CD4-positive, alpha-beta T cell treated with Interleukin-12 subunit alpha and Interleukin-12 subunit beta, for 1 hour (primary cell): ENCODE measurements at regions not wholly inside any gene's neighbourhood (a gene's known extent, or its start where the extent isn't known, plus 50 kb on each side); places are given as distances from the start of the nearest gene placed in this dataset.

Experiments used
- DNase-seq: peaks from one replicate; pipeline ENCODE4 v3.0.0-alpha.2; 2020

DNA sequence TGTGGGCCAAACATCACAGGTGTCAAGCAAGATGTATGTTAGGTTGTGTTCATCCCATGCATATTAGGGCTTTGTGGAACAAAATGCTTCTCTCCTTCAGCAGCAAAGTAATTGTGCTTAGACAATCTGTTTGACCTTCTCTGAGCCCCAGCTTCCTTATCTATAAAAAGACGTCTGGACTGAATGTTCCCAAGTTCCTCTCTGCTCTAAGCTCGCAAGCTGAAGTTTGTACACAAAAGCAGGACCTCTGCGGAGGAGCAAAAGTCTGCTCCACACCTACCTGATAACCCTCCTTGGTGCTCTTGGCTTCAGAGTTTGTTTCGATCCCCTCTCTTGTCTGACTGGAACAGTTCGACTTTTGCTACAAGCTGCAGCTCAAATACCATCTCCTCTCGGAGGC is 95.7 kb upstream of the UBL3 start:
- DNase-seq = no peak

DNA sequence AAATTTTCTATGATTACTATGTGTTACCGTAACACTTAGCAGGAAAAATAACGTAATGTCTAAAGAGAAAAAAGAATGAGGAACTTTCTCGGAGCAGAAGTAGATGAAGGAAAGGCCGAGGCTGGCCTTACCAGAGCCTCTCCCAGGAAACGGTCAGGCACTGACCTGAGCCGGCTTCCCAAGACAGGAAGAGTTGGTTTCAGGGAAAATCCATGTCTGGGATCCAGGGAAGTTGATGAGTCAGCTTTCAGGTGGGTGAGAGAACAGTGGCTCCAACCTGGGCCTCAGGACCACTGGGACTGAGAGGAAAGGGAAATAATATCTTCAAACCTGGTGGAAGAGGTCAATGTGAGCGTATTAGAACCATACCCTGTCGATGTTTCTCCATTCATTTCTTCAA is 93.3 kb upstream of the UBL3 start:
- no peak for DNase-seq

DNA sequence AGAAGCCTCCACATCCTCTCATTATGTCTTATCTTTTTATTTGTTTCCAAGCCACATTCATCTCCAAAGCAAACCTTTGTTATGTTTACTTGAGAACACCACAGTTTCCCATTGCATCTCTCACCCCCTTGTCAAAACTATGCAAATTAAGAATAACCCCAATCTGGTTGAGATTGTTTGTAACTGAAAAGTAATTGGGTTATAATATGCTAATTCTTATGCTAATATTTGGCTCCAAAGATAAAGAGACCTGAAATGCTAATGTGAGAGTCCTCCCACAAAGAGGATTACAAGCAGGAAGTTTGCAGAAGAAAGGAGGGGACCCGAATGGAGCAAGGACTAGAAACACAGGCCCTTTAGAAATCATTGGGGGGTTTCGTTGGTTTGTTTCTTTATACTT is 92.9 kb upstream of the UBL3 start:
- no peak for DNase-seq

DNA sequence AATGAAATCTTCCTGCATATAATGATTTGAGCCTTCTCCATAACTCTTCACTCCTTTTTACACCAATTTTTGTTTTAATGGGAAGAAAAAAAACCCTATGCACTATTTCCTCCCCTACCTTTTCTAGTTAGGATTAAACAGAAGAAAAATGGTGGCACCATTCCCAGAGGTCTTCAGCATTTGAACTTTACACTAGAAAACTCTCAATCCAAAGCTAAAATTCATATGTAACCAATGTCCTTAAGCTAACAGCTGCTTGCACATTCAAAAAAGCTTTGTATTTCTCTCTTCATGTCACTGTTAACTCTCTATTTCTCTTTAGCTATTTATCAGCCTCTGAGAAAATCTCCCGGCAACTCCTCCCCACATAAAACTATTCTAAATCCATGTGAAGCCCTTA is 90.3 kb upstream of the UBL3 start:
- no peak for DNase-seq

DNA sequence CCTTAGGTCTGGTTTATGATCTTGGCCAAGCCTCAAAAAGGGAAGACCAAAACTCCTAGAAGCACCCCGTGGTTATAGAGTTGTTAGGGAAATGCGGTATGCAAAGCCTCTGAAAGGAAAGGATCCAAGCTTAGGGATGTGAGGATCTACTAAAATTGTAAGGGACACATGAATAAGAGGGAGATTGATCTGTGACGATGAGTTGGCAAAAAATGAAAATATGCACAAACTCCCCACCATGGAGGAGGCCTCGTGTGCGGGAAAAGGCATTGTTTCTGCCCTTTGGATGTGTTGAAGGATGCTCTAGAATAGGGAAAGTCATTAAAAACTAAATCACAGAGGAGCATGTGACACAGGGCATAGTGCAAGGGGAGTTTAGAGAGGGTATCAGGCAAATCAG is 88.7 kb upstream of the UBL3 start:
- DNase-seq = no peak

DNA sequence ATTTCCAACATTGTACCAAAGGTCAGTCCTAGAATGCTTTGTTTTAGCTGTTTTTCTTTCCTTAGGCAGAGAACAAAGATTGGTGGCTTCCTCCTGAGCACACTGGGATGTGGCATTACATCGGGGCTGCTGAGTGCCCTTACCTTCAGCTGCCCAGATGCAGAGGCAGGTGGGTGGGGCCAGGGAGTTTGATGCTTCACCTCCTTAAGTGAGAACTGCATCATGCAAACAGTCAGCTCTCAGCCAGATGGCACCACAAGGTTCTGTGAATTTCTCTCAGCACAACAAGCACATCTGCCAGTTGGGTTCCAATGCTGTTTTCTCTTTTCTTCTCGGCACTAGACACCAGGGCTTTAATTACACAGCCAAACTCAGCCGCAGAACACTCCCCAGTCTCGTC is 87.4 kb upstream of the UBL3 start:
- DNase-seq = peak; percentile 56

DNA sequence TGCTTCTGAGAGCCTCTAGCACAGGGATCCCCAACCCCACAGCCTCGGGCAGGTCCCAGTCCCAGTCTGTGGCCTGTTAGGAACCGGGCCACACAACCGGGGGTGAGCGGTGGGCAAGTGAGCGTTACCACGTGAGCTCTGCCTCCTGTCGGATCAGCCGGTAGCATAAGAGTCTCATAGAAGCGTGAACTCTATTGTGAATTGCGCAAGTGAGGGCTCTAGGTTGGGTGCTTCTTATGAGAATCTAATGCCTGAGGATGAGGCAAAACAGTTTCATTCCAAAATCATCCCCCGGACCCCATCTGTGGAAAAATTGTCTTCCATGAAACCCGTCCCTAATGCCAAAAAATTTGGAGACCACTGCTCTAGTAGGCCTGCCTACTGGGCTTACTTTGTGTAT is 87.0 kb upstream of the UBL3 start:
- DNase-seq = no peak

DNA sequence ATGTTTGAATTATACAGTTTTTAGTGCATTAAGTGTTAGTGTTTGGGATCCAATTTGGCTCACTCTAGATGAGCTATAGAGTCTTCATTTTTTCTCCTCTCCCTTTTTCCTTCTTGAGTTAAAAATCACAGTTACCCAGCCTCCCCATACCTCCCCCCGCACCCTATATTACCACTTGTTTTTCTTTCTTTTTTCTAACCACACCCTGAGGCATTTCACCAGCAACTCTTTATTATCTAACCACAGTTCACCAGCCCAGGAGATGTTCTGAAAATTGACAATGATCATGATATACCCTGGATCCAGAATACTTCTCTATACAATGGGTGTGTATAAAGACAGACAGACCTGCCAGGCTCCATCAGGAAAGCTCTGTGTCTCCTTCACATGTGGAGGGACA is 86.5 kb upstream of the UBL3 start:
- DNase-seq = peak; percentile 39

DNA sequence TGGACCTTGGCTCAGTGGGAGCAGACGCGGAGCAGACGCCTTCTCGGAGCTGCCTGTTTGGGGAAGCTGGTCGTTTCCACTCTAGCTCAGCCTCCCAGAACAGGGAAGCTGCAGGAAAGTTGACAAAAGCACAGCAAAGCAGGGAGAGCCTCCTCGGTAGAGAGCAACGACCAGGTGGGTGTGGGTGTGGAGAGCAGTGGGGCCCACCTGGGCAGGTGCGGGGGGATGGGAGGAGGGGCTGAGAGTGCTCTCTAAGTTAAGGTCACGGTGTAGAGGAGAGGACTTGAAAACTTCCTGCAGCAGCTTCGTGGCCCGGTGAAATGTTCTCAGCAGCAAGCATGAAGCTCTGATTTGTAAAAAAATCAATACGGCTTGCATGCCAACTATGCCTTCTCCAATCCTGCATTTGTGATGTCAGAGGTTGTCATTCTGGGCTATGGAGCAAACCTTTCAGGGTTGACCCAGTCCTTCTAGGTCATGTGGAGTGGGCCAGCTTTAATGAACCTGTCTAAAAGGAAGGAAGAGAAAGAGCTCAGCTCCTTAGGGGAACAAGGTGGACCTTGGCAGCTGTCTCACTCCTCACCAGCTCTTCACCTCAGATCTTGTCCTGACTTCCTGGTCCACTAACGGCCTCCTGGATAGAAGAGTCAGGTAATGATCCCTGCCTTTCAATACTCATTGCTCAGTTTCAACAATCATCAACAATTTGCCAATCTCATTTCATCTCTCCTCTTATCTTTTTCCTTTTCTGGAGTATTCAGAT is 85.8 kb upstream of the UBL3 start:
- peak; percentile 24 for DNase-seq

DNA sequence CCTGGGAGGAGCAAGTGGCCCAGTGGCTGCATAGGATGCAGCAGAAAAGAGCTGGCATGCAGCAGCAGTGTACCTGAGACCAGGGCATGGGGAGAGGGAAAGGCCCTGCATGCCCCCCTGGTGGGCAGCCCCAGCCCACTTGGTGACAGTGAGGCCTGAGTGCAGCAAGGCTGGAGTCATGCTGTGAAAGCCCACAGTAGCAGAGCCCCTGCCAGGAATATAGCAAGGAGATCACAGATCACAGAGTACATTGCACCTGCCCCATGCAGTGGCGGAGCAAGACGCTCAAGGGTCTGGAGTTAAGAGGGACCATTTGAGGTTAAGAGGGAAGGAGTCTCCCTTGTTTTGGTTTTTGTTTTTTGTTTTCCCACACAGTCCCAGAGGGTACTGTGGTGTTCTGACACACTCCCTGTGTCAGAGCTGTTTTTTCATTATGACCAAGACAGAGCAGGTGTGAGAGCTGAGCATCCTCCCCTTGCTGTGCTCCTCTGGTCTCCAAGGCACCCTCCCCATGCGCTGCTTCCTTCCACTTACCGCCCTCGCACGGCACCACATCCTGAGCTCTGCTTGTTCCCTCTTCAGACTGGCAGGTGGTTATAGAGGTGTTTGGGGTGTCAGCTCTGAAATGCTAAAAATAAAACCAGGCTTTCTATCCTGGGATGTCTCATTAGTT is 85.0 kb upstream of the UBL3 start:
- DNase-seq = peak; percentile 76

DNA sequence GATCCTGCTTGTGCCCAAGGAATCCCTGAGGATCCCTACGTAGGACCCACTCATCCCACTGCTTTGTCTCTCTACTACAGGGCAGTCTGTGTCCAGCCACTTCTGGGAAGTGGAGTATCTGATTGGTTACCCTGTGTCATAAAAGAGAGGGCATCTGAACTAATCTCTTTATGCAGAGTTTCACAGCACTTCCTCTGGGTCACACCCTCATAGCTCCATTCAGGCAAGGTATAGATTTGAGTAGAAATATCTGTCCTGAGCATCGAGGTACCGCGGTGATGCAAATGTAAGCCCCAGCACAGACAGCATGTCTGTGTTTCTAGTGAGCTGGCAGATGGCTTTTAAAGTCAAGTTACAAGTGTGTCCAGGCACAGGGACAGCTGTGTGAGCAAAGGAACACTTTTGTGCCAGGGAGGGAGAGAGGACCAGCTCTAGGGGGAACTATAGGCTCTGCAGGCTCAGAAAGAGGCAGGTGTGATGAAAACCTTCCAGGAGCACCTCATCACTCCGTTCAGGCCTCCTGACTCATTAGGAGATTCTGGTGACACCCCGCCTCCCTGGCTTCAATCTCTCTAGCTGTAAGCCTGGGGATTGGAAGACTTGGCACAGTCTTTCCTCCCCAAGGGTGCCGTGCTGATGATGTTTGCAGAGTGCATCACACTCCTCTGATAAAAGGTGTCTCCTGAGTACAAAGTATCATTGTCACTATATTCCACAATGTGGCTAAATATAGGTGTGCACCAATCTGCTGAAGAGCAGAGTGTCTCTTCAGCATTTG is 84.3 kb upstream of the UBL3 start:
- DNase-seq = no peak

DNA sequence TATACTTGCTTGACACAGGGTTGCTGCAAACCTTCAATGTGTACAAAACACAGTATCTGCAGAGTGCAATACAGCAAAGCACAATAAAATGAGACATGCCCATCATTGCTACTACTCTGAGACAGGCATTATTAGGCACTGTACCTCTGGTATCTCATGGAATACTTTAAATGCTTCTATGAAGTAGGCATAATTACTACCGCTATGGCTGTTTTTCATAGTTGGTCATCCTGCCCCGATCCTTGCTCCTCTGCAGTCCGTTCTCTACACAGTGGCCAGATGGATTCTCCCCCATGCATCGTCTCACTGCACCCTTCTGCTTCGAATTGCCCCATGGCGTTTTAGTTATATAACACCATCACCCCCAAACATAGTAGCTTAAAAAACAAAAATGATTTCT is 83.0 kb upstream of the UBL3 start:
- no peak for DNase-seq

DNA sequence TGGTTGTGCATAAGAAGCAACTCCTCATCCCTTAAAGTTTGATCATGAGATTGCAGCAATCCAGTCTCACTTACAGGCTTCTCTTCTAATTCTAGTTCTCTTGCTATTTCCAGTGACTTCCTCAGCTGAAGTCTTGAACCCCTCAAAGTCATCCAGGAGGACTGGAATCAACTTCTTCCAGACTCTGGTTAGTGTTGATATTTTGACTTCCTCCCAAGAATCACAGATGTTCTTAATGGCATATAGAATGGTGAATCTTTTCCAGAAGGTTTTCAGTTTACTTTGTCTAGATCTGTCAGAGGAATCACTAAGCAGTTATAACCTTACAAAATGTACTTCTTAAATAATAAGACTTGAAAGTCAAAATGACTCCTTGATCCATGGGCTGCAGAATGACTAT is 81.3 kb upstream of the UBL3 start:
- no peak for DNase-seq

DNA sequence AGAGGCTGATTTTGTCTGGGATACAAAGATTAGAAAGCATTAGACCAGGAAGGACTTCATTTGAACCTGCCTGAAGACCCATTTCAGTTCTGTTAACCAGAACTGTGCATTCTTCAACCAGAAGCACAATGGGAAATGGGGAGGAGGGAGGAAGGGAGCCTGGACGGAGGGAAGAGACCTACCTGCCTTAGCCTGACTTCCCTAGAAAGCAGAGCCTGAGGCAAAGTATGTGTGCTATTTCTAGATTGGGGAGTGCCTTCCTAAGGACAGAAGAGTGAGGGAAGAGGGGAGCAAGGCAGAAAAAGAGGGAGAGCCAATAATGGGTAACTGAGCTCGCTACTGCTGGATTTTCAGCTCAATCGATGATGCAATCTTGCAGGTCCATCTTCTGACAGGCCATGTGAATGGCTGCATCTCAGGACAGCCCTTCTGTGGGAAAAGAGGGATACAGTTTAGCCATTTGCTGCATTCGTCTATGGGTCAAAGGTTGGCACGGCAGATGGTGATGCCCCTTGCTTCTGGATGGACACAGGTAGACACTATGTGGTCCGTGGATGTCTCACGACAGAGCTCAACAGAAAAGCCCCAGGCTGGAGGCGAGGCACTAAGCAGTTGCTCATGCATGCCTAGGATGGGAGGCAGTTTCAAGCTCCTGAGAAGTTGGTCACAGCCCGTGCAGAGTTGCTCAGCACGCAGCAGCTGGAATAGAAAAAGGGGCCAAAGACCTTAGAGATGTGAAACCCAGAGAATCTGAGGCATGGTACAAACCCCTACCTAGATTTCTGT is 78.8 kb upstream of the UBL3 start:
- DNase-seq = no peak

DNA sequence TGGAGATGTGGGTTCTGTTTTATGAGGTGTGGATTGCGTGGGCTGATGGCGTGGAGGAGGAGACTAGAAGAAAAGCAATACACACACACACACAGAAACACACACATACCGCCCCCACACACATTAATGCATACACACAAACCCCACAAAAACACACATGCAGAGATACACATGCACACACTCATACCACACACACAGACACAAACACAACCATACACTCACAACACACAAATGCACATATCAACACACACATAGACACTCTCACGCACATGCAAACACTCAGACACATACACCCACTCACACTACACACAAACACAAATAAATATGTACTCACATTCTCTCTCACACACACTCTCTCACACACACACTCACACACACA is 75.7 kb upstream of the UBL3 start:
- no peak for DNase-seq

DNA sequence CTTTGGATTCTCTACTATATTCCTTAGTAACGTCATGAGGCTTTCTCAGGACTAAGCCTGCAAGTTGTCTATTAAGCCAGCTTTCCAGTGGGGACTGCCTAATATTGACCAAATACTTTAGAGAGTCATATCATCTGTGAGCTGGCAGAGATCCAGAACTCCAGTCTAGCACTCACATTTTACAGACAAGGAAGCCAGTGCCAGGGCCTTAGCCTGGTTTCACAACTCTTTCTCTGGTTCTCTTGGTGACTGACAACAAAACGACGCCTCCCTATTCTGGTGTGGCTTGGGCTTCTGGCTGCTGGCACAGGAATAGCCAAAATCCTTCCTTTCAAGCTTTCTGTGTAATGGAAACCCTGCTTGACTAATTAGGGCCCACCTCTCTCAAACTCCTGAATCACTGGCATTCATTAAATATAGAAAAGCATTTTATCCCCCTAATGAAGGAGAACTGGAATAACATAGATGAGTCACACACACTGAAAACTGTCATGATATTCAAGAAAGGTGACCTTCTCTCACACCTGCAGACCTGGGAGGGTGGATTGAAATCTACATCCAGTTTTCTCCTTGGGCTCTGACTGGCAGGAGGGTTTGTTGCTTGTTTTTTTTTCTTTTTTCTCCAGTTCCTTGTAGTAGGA is 75.2 kb upstream of the UBL3 start:
- DNase-seq = no peak

DNA sequence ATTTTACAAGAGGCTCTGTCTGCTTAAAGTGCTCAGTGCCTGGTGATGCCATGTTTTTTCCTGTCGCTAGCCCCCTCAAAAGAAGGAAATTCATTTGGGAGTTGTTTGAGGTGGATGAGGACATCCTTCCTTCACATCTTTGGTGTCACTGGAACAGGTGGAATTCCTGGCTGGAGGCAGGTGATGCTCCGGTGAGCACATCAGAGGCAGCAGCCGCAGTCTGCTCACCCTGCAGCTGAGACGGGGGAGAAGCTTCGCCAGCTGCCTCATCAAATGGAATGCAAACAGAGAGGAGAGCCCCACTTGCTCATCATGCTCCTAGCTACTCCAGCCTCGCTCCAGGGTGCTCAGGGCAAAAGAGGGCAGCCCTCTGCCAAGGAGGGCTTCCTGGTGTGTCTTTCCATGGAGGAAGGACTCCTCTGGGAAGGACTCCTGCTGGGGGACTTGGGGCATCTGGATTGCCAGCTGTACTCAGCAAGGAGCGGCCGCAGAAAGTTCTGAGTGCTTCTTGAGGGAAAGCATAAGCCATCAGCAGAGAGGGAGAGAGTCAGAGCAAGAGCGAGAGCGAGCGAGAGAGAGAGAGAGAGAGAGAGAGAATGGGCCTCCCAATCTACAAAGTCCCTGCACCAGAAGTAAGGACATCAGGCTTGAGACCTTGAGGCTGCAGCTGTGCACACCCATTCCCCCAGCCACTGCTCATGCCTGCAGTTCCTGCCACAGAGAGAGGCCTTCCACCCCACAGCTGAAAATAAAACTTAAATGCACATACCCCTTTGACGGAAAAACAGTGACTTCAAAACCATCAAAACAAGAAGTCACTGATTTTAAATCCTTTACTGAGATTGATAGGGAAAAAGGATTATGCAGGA is 74.3 kb upstream of the UBL3 start:
- no peak for DNase-seq

DNA sequence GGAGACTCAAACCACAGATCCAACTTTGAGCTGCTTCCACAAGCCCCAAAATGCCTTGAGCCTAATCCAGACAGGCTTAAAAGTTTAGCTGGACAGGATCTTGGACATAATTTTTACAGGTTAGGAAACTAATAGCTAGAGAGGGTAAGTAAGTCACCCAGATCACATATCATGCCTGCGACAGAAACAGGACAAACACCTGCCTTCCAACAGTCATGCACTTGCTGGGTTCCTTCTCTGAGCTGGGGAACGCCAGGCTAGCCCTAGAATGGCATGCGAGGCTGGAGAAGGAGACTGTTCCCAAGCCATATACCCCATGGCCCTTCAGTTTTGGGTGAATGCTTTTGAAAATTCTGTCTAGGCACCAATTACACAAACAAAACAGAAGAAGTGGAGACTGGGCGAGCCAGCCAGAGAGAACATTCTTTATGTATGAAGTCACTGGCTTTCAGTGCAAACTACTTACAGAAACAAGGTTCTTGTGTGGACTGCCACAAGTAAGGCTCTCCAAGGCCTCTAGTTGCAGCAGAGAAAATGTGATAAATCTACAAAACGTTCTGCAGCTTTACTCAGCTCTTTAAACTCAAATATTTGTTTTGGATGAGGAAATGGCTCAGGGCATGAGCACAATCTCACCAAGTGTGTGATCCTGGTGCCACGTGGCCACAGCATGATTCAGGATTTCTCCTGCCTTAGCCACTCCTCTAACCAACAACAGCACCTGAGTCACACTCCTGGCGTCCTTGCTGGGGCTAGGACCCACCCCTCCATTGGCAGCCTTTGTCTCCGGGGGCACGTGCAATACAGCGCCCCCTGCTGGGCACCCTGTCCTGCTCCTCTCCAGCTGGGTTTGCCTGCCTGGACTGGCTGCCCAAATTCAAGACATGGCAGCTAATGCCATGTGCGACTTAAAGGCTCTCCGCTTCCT is 73.4 kb upstream of the UBL3 start:
- peak; percentile 65 for DNase-seq

DNA sequence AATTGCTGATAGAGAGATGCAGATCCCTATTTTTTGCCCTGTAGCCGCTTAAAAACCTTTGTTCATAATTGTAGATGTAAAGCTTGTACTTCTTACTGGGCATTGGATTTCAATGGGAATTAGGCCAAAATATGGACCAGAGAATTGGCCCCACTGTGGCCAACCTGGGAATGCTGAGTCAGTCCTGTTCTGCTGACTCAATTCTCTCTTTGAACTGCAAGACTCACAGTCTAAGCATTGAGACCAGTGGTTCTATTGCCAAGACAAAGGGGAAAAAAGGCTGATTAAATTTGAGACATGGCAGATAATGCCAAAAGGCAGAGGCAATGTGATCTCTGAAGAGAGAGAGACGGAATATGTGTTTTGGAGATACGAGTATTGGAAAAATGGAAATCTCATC is 72.5 kb upstream of the UBL3 start:
- no peak for DNase-seq

DNA sequence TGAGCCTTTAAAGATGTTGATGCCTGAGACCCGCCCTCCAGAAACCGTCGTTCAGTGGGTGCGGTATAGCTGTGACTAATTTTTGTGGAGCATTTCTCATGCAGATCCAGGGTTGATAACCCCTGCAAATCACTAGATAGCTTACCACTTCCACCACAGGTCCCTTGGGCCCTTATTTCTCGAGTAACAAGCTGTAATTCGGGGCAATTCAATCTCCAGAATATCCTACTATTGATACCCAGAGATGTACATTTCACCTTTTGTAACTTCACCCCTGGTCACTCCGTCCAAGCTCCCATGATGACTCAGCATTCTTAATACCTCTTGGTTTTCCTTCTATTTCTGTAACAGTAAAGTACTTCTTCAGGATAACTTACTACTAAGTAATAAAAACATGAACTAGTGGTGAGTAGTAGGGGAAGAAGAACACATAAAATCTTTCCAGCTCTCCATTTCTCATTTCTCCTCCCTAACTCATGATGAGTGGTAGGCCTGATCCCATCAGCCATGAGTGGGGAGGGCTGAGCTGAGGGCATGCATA is 71.9 kb upstream of the UBL3 start:
- no peak for DNase-seq
